H1 (cell line): ENCODE measurements at regions not wholly inside any gene's neighbourhood (a gene's known extent, or its start where the extent isn't known, plus 50 kb on each side); places are given as distances from the start of the nearest gene placed in this dataset.

Experiments
- CTCF ChIA-PET: fragments of 300-600 bp; sonication (Branson Sonifier 250); formaldehyde crosslinking; loops from one replicate; lab custom pipeline; 2021; ENCODE audit not compliant: partially characterized antibody; lab: Charles Lee
- POLR2A ChIA-PET: fragments of 300-600 bp; sonication (Branson Sonifier 250); formaldehyde crosslinking; loops from one replicate; lab custom pipeline; 2021; ENCODE audit warnings: inconsistent platforms; ENCODE audit not compliant: partially characterized antibody; lab: Charles Lee
- DNase-seq, 2 experiments: peaks; one replicate each; pipeline versions ENCODE4 v3.0.0 to v3.0.0-alpha.2; 2010 to 2022; ENCODE audit warnings: low spot score in 2 of 2, low read depth in 1 of 2, mixed read lengths in 1 of 2
- FAIRE-seq: peaks from 2 replicates; lab custom pipeline; 2011; peaks lifted over from hg19 to GRCh38; lab: Jason Lieb, UNC
- H2AFZ ChIP-seq: 2 replicates; pipeline ENCODE4 v1.8.1; 2012; ENCODE audit warnings: low read length, inconsistent platforms
- H2AK5ac ChIP-seq: 2 replicates; pipeline ENCODE4 v1.6.1; 2013; ENCODE audit warnings: low read depth, low read length
- H2BK120ac ChIP-seq: replicated peaks from 2 replicates; pipeline ENCODE3; 2013; ENCODE audit warnings: low read depth, low read length, inconsistent platforms
- H2BK12ac ChIP-seq: 2 replicates; pipeline ENCODE4 v1.6.1; 2013; ENCODE audit warnings: low read depth, low read length
- H2BK15ac ChIP-seq: 2 replicates; pipeline ENCODE4 v1.6.1; 2013; ENCODE audit warnings: low read length
- H2BK20ac ChIP-seq: 2 replicates; pipeline ENCODE4 v1.6.1; 2013; ENCODE audit warnings: low read length
- H2BK5ac ChIP-seq: 2 replicates; pipeline ENCODE4 v1.6.1; 2013; ENCODE audit warnings: low read depth, low read length
- H3K14ac ChIP-seq: 2 replicates; pipeline ENCODE4 v1.6.1; 2013; ENCODE audit warnings: inconsistent platforms; ENCODE audit not compliant: insufficient read length
- H3K18ac ChIP-seq: 2 replicates; pipeline ENCODE4 v1.6.1; 2013; ENCODE audit warnings: low read length; ENCODE audit errors: extremely low read depth
- H3K23ac ChIP-seq: 2 replicates; pipeline ENCODE4 v1.6.1; 2013; ENCODE audit warnings: inconsistent platforms; ENCODE audit not compliant: insufficient read length
- H3K23me2 ChIP-seq: 2 replicates; pipeline ENCODE4 v1.6.1; 2013; ENCODE audit warnings: low read depth, low read length
- H3K27ac ChIP-seq: 2 replicates; pipeline ENCODE4 v1.6.1; 2011; ENCODE audit warnings: low read depth, low read length, inconsistent platforms
- H3K27me3 ChIP-seq, 4 experiments: replicated peaks in 1 of 4; 1 replicate in 1 of 4; 2 replicates in 3 of 4; pipeline versions ENCODE4 v1.6.1 to v1.8.1; 2011 to 2013; ENCODE audit warnings: low read length in 3 of 4, mild to moderate bottlenecking in 3 of 4, inconsistent platforms in 2 of 4, mixed read lengths in 2 of 4, moderate library complexity in 1 of 4; ENCODE audit not compliant: control insufficient read depth in 3 of 4, insufficient read depth in 3 of 4; ENCODE audit errors: extremely low read depth in 1 of 4
- H3K36me3 ChIP-seq, 4 experiments: 2 replicates each; pipeline versions ENCODE4 v1.6.1 to v1.8.1; 2011 to 2013; ENCODE audit warnings: mild to moderate bottlenecking in 4 of 4, low read length in 3 of 4, moderate library complexity in 2 of 4, control low read depth in 1 of 4, inconsistent platforms in 1 of 4; ENCODE audit not compliant: insufficient read depth in 4 of 4, control insufficient read depth in 2 of 4
- H3K4ac ChIP-seq: replicated peaks from 2 replicates; pipeline ENCODE3; 2013; ENCODE audit warnings: low read length, low read depth, mixed read lengths, inconsistent platforms; ENCODE audit not compliant: insufficient read length
- H3K4me1 ChIP-seq, 4 experiments: replicated peaks in 1 of 4; 1 replicate in 1 of 4; 2 replicates in 3 of 4; pipeline versions ENCODE4 v1.6.1 to v1.8.1; 2011 to 2013; ENCODE audit warnings: low read length in 3 of 4, inconsistent platforms in 2 of 4, mixed read lengths in 1 of 4; ENCODE audit not compliant: insufficient read depth in 4 of 4, control insufficient read depth in 3 of 4
- H3K4me2 ChIP-seq, 2 experiments: 2 replicates each; pipeline versions ENCODE4 v1.6.1 to v1.8.1; 2011 to 2013; ENCODE audit warnings: low read depth in 2 of 2, low read length in 2 of 2, control low read depth in 1 of 2, inconsistent platforms in 1 of 2, mild to moderate bottlenecking in 1 of 2; ENCODE audit not compliant: insufficient read depth in 1 of 2
- H3K4me3 ChIP-seq, 4 experiments: fragments of 200-600, 300-600 bp in 1 of 4; sonication (generic), shearing (Covaris generic), sonication (Bioruptor Twin) in 1 of 4; 2 replicates each; pipeline versions ENCODE4 v1.5.1 to v1.8.1; 2011 to 2016; ENCODE audit warnings: low read length in 4 of 4, low read depth in 3 of 4, control low read depth in 2 of 4, inconsistent platforms in 2 of 4, mild to moderate bottlenecking in 2 of 4, mixed read lengths in 1 of 4, moderate library complexity in 1 of 4; ENCODE audit not compliant: insufficient read depth in 2 of 4; ENCODE audit errors: extremely low read depth in 1 of 4
- H3K56ac ChIP-seq: replicated peaks from 2 replicates; pipeline ENCODE3; 2013; ENCODE audit warnings: low read depth, mild to moderate bottlenecking, mixed read lengths, low read length, inconsistent platforms; ENCODE audit not compliant: insufficient read length
- H3K79me1 ChIP-seq: 2 replicates; pipeline ENCODE4 v1.6.1; 2013; ENCODE audit warnings: low read depth, low read length, control low read depth
- H3K79me2 ChIP-seq, 2 experiments: 2 replicates each; pipeline versions ENCODE4 v1.6.1 to v1.8.1; 2012 to 2013; ENCODE audit warnings: low read length in 2 of 2, mild to moderate bottlenecking in 2 of 2, inconsistent platforms in 1 of 2; ENCODE audit not compliant: insufficient read depth in 2 of 2, control insufficient read depth in 1 of 2
- H3K9ac ChIP-seq, 4 experiments: replicated peaks in 1 of 4; 1 replicate in 1 of 4; 2 replicates in 3 of 4; pipeline versions ENCODE4 v1.6.1 to v1.8.1; 2011 to 2013; ENCODE audit warnings: low read depth in 3 of 4, low read length in 3 of 4, control low read depth in 2 of 4, mild to moderate bottlenecking in 2 of 4, moderate library complexity in 2 of 4, inconsistent platforms in 1 of 4; ENCODE audit errors: extremely low read depth in 1 of 4
- H3K9me3 ChIP-seq, 2 experiments: 2 replicates each; pipeline versions ENCODE4 v1.6.1 to v1.8.1; 2012 to 2013; ENCODE audit warnings: mild to moderate bottlenecking in 2 of 2, moderate library complexity in 2 of 2, control low read depth in 1 of 2, inconsistent platforms in 1 of 2, low read depth in 1 of 2, low read length in 1 of 2, mixed read lengths in 1 of 2; ENCODE audit not compliant: insufficient read depth in 2 of 2
- H4K20me1 ChIP-seq, 2 experiments: replicated peaks in 1 of 2; 2 replicates each; pipeline versions ENCODE3 to v1.8.1; 2011 to 2013; ENCODE audit warnings: inconsistent platforms in 2 of 2, low read length in 2 of 2, mild to moderate bottlenecking in 1 of 2; ENCODE audit not compliant: insufficient read depth in 2 of 2, control insufficient read depth in 1 of 2
- H4K5ac ChIP-seq: 2 replicates; pipeline ENCODE4 v1.6.1; 2013; ENCODE audit warnings: low read length, low read depth, mixed read lengths, inconsistent platforms; ENCODE audit not compliant: insufficient read length
- H4K8ac ChIP-seq: 2 replicates; pipeline ENCODE4 v1.8.0; 2013; ENCODE audit warnings: mild to moderate bottlenecking, moderate library complexity, low read length, inconsistent platforms; ENCODE audit not compliant: insufficient read depth; ENCODE audit errors: extremely low read depth
- H4K91ac ChIP-seq: replicated peaks from 2 replicates; pipeline ENCODE3; 2013; ENCODE audit warnings: low read length, mixed read lengths, inconsistent platforms; ENCODE audit not compliant: insufficient read length
- CBX8 ChIP-seq: fragments of 300-800, 300-1000 bp; sonication (generic); IDR thresholded peaks from 2 replicates; pipeline ENCODE4 v1.7.1; 2016; ENCODE audit warnings: low read depth, low read length, borderline replicate concordance
- CREB1 ChIP-seq: IDR thresholded peaks from 2 replicates; pipeline ENCODE4 v1.6.1; 2012; ENCODE audit warnings: inconsistent platforms
- KDM4A ChIP-seq: IDR thresholded peaks from one replicate; pipeline ENCODE4 v1.7.1; 2012; ENCODE audit warnings: low read depth, mild to moderate bottlenecking, moderate library complexity, low read length, inconsistent platforms; ENCODE audit not compliant: severe bottlenecking
- NANOG ChIP-seq: IDR thresholded peaks from 2 replicates; pipeline ENCODE4 v1.6.1; 2011; ENCODE audit warnings: low read length, low read depth, mild to moderate bottlenecking, inconsistent platforms; ENCODE audit not compliant: insufficient read depth, poor library complexity, severe bottlenecking
- RXRA ChIP-seq: IDR thresholded peaks from 2 replicates; pipeline ENCODE4 v1.6.1; 2011; ENCODE audit warnings: low read depth, mild to moderate bottlenecking, low read length, moderate library complexity; ENCODE audit not compliant: insufficient read depth
- SIRT6 ChIP-seq: IDR thresholded peaks from one replicate; pipeline ENCODE4 v1.7.1; 2012; ENCODE audit warnings: low read length, inconsistent platforms
- SP1 ChIP-seq: IDR thresholded peaks from 2 replicates; pipeline ENCODE4 v1.6.1; 2011; ENCODE audit warnings: low read depth, low read length
- SUZ12 ChIP-seq: fragments of 200-600 bp; sonication (generic); IDR thresholded peaks from 2 replicates; pipeline ENCODE4 v1.6.1; 2012; ENCODE audit warnings: mild to moderate bottlenecking, inconsistent platforms, low read length, moderate library complexity, mixed read lengths
- TCF12 ChIP-seq: IDR thresholded peaks from 2 replicates; pipeline ENCODE4 v1.6.1; 2011; ENCODE audit warnings: low read depth, mild to moderate bottlenecking, low read length
- YY1 ChIP-seq: IDR thresholded peaks from 2 replicates; pipeline ENCODE4 v1.6.1; 2011; ENCODE audit warnings: low read depth, mild to moderate bottlenecking, low read length
- WGBS, 2 experiments: shearing (Covaris generic) in 1 of 2; methylation state at CpG; one replicate each; pipeline versions ENCODE4 v1.1.6 to v1.1.7; 2013 to 2015; ENCODE audit warnings: low lambda C conversion rate in 2 of 2, mixed read lengths in 2 of 2, inconsistent platforms in 1 of 2, low coverage in 1 of 2, missing lambda C conversion rate in 1 of 2; ENCODE audit not compliant: insufficient replicate concordance in 2 of 2, insufficient coverage in 1 of 2, insufficient read length in 1 of 2; ENCODE audit errors: extremely low coverage in 1 of 2, missing lambda C conversion rate in 1 of 2; 5-methylcytosine and 5-hydroxymethylcytosine counted together
- TF ChIP-seq, protein P1 (sequence below), 3 experiments: IDR thresholded peaks; 1 replicate in 2 of 3; 2 replicates in 1 of 3; pipeline versions ENCODE4 v1.5.1 to v1.6.1; 2011; ENCODE audit warnings: low read length in 3 of 3, mild to moderate bottlenecking in 3 of 3, inconsistent platforms in 2 of 3, low read depth in 1 of 3, moderate library complexity in 1 of 3; ENCODE audit not compliant: insufficient read depth in 1 of 3; ENCODE audit errors: control extremely low read depth in 1 of 3
- TF ChIP-seq, protein P2 (sequence below): IDR thresholded peaks from 2 replicates; pipeline ENCODE4 v1.6.1; 2011; ENCODE audit warnings: low read length, improper control_type of control experiment

DNA sequence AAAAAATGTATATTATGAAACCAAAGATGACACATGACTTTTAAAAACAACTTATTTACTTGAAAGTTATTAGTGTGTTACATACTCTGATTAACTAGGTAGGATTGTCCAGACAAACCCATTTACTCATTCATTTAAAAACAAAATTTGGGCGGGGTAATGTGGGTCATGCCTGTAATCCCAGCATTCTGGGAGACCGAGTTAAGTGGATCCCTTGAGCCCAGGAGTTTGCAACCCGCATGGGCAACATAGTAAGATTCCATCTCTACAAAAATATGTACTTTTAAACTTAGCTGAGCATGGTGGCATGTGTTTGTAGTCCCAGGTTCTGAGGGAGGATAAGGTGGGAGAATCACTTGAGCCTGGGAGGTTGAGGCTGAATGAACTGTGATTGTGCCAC, 1414.7 kb downstream of the PLA2G4A start:
- H4K5ac ChIP-seq, result no peak overlapping the region
- no peak overlapping the region for H2BK20ac ChIP-seq
- H3K79me2 ChIP-seq, result no peaks in the 10 kb centered on the region
- H3K27me3 ChIP-seq, result no peaks in the 10 kb centered on the region
- no peak overlapping the region for H3K4ac ChIP-seq
- H2BK120ac ChIP-seq, result no peak overlapping the region
- no peak overlapping the region for H3K14ac ChIP-seq
- no peaks in the 10 kb centered on the region for H4K20me1 ChIP-seq
- H3K23ac ChIP-seq, result no peak overlapping the region
- WGBS, 2 experiments, result 87% methylated on average over 3 of the region's 3 CpGs; no CpG with 5 or more reads in 1 of the 2 experiments
- no peak overlapping the region for H3K4me2 ChIP-seq
- no peak overlapping the region for H3K56ac ChIP-seq
- no peak overlapping the region for H3K18ac ChIP-seq
- no peaks in the 10 kb centered on the region for H3K9me3 ChIP-seq
- no peak overlapping the region for H2BK12ac ChIP-seq
- H3K4me3 ChIP-seq, result no peak overlapping the region
- H2AFZ ChIP-seq, result no peak overlapping the region
- H3K23me2 ChIP-seq, result no peaks in the 10 kb centered on the region
- ChIA-PET CTCF (interaction anchor here (0.6 kb wide), 1 partner anchor 14 kb away, joined by 3 read pairs; no protein-coding TSS in a partner anchor), POLR2A (no interaction called here)
- H3K27ac ChIP-seq, result no peak overlapping the region
- no peak overlapping the region for H4K91ac ChIP-seq
- no peaks in the 10 kb centered on the region for H3K4me1 ChIP-seq
- no peak overlapping the region for H2BK15ac ChIP-seq
- TF ChIP-seq SUZ12 (no peak), TCF12 (no peak), KDM4A (no peak), CREB1 (no peak), YY1 (no peak), CBX8 (no peak), SP1 (no peak), NANOG (no peak), RXRA (no peak), SIRT6 (no peak)
- TF ChIP-seq, protein P1, sequence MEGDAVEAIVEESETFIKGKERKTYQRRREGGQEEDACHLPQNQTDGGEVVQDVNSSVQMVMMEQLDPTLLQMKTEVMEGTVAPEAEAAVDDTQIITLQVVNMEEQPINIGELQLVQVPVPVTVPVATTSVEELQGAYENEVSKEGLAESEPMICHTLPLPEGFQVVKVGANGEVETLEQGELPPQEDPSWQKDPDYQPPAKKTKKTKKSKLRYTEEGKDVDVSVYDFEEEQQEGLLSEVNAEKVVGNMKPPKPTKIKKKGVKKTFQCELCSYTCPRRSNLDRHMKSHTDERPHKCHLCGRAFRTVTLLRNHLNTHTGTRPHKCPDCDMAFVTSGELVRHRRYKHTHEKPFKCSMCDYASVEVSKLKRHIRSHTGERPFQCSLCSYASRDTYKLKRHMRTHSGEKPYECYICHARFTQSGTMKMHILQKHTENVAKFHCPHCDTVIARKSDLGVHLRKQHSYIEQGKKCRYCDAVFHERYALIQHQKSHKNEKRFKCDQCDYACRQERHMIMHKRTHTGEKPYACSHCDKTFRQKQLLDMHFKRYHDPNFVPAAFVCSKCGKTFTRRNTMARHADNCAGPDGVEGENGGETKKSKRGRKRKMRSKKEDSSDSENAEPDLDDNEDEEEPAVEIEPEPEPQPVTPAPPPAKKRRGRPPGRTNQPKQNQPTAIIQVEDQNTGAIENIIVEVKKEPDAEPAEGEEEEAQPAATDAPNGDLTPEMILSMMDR (IDR thresholded peaks at IDR 0.05; ENCODE audit: control extremely low read depth in 1 of 3, insufficient read depth in 1 of 3, low read depth in 1 of 3, low read length in 3 of 3), result no peak
- TF ChIP-seq, protein P2, sequence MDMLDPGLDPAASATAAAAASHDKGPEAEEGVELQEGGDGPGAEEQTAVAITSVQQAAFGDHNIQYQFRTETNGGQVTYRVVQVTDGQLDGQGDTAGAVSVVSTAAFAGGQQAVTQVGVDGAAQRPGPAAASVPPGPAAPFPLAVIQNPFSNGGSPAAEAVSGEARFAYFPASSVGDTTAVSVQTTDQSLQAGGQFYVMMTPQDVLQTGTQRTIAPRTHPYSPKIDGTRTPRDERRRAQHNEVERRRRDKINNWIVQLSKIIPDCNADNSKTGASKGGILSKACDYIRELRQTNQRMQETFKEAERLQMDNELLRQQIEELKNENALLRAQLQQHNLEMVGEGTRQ, result no peak
- no peak overlapping the region for H4K8ac ChIP-seq
- no peak overlapping the region for H2AK5ac ChIP-seq
- no peak overlapping the region for H3K9ac ChIP-seq
- FAIRE-seq (no peak), DNase-seq (no peak)
- H2BK5ac ChIP-seq, result no peak overlapping the region
- H3K36me3 ChIP-seq, result no peaks in the 10 kb centered on the region
- no peaks in the 10 kb centered on the region for H3K79me1 ChIP-seq
